ENCODE measurements at regions not wholly inside any gene's neighbourhood (a gene's known extent, or its start where the extent isn't known, plus 50 kb on each side); places are given as distances from the start of the nearest gene placed in this dataset. TPM values are rescaled to one million over a fixed set of nuclear protein-coding genes. Genes with fewer than 3 reads are reported as not detected.

- Histone ChIP-seq H3K27ac (no peak overlapping the region), H3K27me3 (no peaks in the 10 kb centered on the region), H3K36me3 (no peaks in the 10 kb centered on the region), H3K4me1 (no peaks in the 10 kb centered on the region), H3K9me3 (no peaks in the 10 kb centered on the region), H3K4me3 (no peak overlapping the region)
- TF ChIP-seq CTCF (IDR thresholded peaks at IDR 0.05) (no peak), POLR2A (IDR thresholded peaks at IDR 0.05) (no peak)
- intact Hi-C loops (cut with DNase I; ENCODE audit: low total_unique reads): no loop called here
- no peak for DNase-seq
Observed at GRCh38 chr15:36519067-36519466, 60.4 kb upstream of the CDIN1 start.

GRCh38 chr15:36525430-36525829 is 54.0 kb upstream of the CDIN1 start:
- H3K27ac ChIP-seq: no peak overlapping the region
- intact Hi-C loops (cut with DNase I; ENCODE audit: low total_unique reads): no loop called here
- no peaks in the 10 kb centered on the region for H3K4me1 ChIP-seq
- H3K36me3 ChIP-seq: no peaks in the 10 kb centered on the region
- no peak overlapping the region for H3K4me3 ChIP-seq
- no peaks in the 10 kb centered on the region for H3K27me3 ChIP-seq
- no peaks in the 10 kb centered on the region for H3K9me3 ChIP-seq
- TF ChIP-seq CTCF (IDR thresholded peaks at IDR 0.05) (no peak), POLR2A (IDR thresholded peaks at IDR 0.05) (no peak)
- no peak for DNase-seq

GRCh38 chr15:36527235-36528162 is 51.9 kb upstream of the CDIN1 start:
- Histone ChIP-seq H3K36me3 (no peaks in the 10 kb centered on the region), H3K4me1 (no peaks in the 10 kb centered on the region), H3K27me3 (no peaks in the 10 kb centered on the region), H3K4me3 (no peak overlapping the region), H3K9me3 (no peaks in the 10 kb centered on the region), H3K27ac (no peak overlapping the region)
- no peak for DNase-seq
- TF ChIP-seq POLR2A (IDR thresholded peaks at IDR 0.05): no peak
- TF ChIP-seq CTCF (IDR thresholded peaks at IDR 0.05): no peak
- intact Hi-C loops (cut with DNase I; ENCODE audit: low total_unique reads): no loop called here

GRCh38 chr15:36529296-36530011 is 50.0 kb upstream of the CDIN1 start:
- intact Hi-C loops (cut with DNase I; ENCODE audit: low total_unique reads): no loop called here
- no peaks in the 10 kb centered on the region for H3K27me3 ChIP-seq
- H3K4me1 ChIP-seq: peaks cover 0 to 3% of the 10 kb centered on the region in 2 donors
- DNase-seq: no peak
- H3K27ac ChIP-seq: no peak overlapping the region
- no peak overlapping the region for H3K4me3 ChIP-seq
- H3K36me3 ChIP-seq: no peaks in the 10 kb centered on the region
- TF ChIP-seq POLR2A (IDR thresholded peaks at IDR 0.05) (no peak), CTCF (IDR thresholded peaks at IDR 0.05) (no peak)
- no peaks in the 10 kb centered on the region for H3K9me3 ChIP-seq

Small RNAs in the stretch of these regions (microRNA-seq; reads per million reads assigned to microRNA genes)
- 3.4 reads per million for gene MIR4510 (ENCODE audit: borderline microRNAs expressed, borderline replicate concordance)

Small RNAs in the stretch of these regions (small RNA-seq; reads per million reads assigned to genes)
- gene AC068867.1 (not detected), gene MIR4510 (not detected)
